Type B pancreatic cell (in vitro differentiated cells): ENCODE measurements at regions not wholly inside any gene's neighbourhood (a gene's known extent, or its start where the extent isn't known, plus 50 kb on each side); places are given as distances from the start of the nearest gene placed in this dataset.

ENCODE experiments used
- DNase-seq: peaks from one replicate; pipeline ENCODE4 v3.0.0; 2021; ENCODE audit warnings: mixed read lengths; ENCODE audit not compliant: unreplicated experiment; ENCODE audit errors: extremely low spot score
- H3K27ac Mint-ChIP-seq: 2 replicates; pipeline ENCODE4 v1.8.0; 2021; ENCODE audit warnings: mild to moderate bottlenecking, mixed read lengths
- H3K27me3 Mint-ChIP-seq: 2 replicates; pipeline ENCODE4 v1.8.0; 2021; ENCODE audit warnings: mixed read lengths
- H3K36me3 Mint-ChIP-seq: 2 replicates; pipeline ENCODE4 v1.8.0; 2021; ENCODE audit warnings: mixed read lengths
- H3K4me1 Mint-ChIP-seq: one replicate; pipeline ENCODE4 v1.8.0; 2021; ENCODE audit warnings: mixed read lengths; ENCODE audit not compliant: unreplicated experiment
- H3K4me3 Mint-ChIP-seq: 2 replicates; pipeline ENCODE4 v1.8.0; 2021; ENCODE audit warnings: mild to moderate bottlenecking, mixed read lengths
- H3K9me3 Mint-ChIP-seq: 2 replicates; pipeline ENCODE4 v1.8.0; 2021; ENCODE audit warnings: mixed read lengths
- TF ChIP-seq, protein P1 (sequence below): fragments of 200-600 bp; sonication (generic); conservative IDR thresholded peaks from 2 replicates; pipeline ENCODE4 v1.5.0; 2021; ENCODE audit warnings: antibody characterized with exemption, mild to moderate bottlenecking

DNA sequence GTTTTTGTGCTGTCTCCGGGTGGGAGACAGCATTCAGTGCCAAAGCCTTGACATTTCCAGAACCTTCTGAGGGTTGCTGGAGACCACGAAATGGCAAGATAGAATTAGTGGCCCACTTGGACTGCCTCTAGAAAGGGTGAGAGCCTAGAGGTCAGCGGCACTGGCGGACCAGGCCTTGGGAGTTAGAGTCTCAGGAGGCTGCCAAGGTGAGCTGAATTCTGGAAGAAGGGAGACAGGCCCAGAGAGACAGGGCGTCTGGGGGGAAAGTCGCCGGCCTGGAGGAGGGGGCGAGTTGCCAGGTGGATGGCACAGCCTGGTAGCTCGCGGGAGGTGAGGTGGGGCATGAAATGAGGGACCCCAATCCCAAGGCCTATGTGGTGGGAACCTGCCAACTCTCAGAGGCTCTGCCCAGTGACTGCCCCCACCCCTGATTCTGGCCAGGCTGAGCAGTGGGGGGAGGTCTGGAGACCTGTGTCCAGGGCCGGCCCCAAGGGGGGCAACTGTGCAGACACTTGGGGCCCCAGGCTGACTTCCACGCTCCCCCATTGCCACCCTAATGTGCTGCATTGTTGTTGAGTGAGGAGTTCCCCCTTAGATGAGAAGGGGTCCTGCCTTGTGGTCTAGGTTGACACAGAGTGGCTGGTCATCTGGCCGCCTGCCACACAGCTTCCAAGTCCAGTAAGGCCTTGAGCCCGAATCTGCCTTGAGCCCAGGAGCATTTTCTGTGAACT lies 211.1 kb upstream of the CIBAR2 start:
- no peaks in the 10 kb centered on the region for H3K27me3 Mint-ChIP-seq

GRCh38 chr16:85323961-85324253 lies 211.6 kb upstream of the CIBAR2 start:
- no peak for DNase-seq
- TF ChIP-seq, protein P1, sequence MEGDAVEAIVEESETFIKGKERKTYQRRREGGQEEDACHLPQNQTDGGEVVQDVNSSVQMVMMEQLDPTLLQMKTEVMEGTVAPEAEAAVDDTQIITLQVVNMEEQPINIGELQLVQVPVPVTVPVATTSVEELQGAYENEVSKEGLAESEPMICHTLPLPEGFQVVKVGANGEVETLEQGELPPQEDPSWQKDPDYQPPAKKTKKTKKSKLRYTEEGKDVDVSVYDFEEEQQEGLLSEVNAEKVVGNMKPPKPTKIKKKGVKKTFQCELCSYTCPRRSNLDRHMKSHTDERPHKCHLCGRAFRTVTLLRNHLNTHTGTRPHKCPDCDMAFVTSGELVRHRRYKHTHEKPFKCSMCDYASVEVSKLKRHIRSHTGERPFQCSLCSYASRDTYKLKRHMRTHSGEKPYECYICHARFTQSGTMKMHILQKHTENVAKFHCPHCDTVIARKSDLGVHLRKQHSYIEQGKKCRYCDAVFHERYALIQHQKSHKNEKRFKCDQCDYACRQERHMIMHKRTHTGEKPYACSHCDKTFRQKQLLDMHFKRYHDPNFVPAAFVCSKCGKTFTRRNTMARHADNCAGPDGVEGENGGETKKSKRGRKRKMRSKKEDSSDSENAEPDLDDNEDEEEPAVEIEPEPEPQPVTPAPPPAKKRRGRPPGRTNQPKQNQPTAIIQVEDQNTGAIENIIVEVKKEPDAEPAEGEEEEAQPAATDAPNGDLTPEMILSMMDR, result no peak
- no peak overlapping the region for H3K27ac Mint-ChIP-seq
- H3K36me3 Mint-ChIP-seq, result no peaks in the 10 kb centered on the region
- H3K27me3 Mint-ChIP-seq, result no peaks in the 10 kb centered on the region
- no peaks in the 10 kb centered on the region for H3K9me3 Mint-ChIP-seq
- H3K4me3 Mint-ChIP-seq, result no peak overlapping the region
- peaks cover 52% of the 10 kb centered on the region for H3K4me1 Mint-ChIP-seq

More for the DNA sequence above, 211.1 kb upstream of the CIBAR2 start:
- Mint-ChIP-seq H3K4me1 (peaks cover 50% of the 10 kb centered on the region), H3K9me3 (no peaks in the 10 kb centered on the region), H3K27ac (no peak overlapping the region), H3K4me3 (no peak overlapping the region), H3K36me3 (no peaks in the 10 kb centered on the region)
- TF ChIP-seq, protein P1, result no peak
- DNase-seq, result no peak

DNA sequence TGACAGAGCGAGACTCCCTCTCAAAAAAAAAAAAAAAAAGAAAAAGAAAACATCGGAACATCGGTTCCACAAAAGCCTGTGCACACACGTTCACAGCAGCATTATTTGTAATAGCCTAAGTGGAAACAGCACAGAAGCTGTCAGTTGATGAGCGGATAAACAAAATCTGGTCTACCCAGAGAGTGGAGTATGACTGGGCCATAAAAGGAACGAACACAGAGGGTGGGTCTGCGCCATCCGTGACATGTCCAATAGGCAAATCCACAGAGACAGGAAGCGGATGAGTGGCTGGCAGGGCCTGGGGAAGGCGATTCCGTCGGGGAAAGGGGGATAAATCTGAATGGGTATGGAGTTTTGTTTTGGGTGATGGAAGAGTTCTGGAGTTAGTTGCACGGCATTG lies 212.2 kb upstream of the CIBAR2 start:
- H3K27ac Mint-ChIP-seq, result no peak overlapping the region
- H3K36me3 Mint-ChIP-seq, result no peaks in the 10 kb centered on the region
- no peak for DNase-seq
- TF ChIP-seq, protein P1, result no peak
- H3K9me3 Mint-ChIP-seq, result no peaks in the 10 kb centered on the region
- no peaks in the 10 kb centered on the region for H3K27me3 Mint-ChIP-seq
- no peak overlapping the region for H3K4me3 Mint-ChIP-seq
- peaks cover 52% of the 10 kb centered on the region for H3K4me1 Mint-ChIP-seq

- no peak overlapping the region for H3K4me3 Mint-ChIP-seq
- no peaks in the 10 kb centered on the region for H3K36me3 Mint-ChIP-seq
- H3K27ac Mint-ChIP-seq, result no peak overlapping the region
- peaks cover 46% of the 10 kb centered on the region for H3K4me1 Mint-ChIP-seq
- no peaks in the 10 kb centered on the region for H3K9me3 Mint-ChIP-seq
- DNase-seq, result no peak
- no peaks in the 10 kb centered on the region for H3K27me3 Mint-ChIP-seq
- TF ChIP-seq, protein P1, result no peak
These were observed 214.0 kb upstream of the CIBAR2 start for GRCh38 chr16:85326113-85326793.

DNA sequence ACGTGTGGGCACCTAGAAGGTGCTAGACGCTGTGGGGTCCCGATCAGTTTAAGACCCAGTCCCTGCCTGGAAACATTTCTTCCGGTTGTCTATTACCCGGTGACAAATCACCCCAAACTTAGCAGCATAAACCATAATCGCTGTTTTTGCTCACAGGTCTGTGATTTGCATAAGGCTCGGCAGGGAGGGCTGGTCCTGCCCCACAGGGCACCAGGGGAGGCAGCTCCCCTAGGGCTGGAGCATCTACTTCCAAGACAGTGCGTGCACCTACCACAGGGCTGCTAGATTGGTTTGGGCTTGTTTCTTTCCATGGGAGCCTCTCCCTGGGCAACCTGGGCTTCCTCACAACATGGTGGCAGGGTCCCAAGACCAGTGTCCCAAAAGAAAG lies 214.5 kb upstream of the CIBAR2 start:
- Mint-ChIP-seq H3K36me3 (no peaks in the 10 kb centered on the region), H3K9me3 (no peaks in the 10 kb centered on the region), H3K27ac (no peak overlapping the region), H3K4me1 (peaks cover 43% of the 10 kb centered on the region), H3K4me3 (no peak overlapping the region), H3K27me3 (no peaks in the 10 kb centered on the region)
- TF ChIP-seq, protein P1, result no peak
- no peak for DNase-seq
